ENCODE measurements at regions not wholly inside any gene's neighbourhood (a gene's known extent, or its start where the extent isn't known, plus 50 kb on each side); places are given as distances from the start of the nearest gene placed in this dataset.
A peak's percentile ranks its signal among the peaks of the same experiment; 100 is the strongest.
"Not testable (repeated sequence)": the region's sequence is repeated elsewhere in the genome, so short reads cannot be mapped to it uniquely, and the experiment has no call there.

DNA sequence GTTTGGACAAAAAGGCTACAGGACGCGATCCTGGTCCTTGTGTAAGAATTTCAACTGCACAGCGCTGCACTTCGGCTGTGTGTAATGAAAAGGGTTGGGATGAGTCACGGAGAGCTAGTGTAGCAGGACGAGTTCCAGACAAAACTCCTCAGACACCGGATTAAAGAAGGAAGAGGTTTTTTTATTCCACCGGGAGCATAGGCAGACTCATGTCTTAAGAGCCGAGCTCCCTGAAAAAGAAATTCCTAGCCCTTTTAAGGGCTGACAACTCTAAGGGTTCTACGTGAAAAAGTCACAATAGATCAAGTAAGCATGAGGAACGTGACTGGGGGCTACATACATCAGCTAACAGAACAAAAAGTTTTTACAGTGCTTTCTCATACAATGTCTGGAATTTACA, 54.8 kb upstream of the FAM90A1 start:
- not testable (repeated sequence) for H3K36me3 Mint-ChIP-seq (ENCODE audit: low read depth); H3K4me3 Mint-ChIP-seq; H3K27me3 Mint-ChIP-seq; H3K4me1 Mint-ChIP-seq (ENCODE audit: low read depth); H3K27ac Mint-ChIP-seq; H3K9me3 Mint-ChIP-seq

DNA sequence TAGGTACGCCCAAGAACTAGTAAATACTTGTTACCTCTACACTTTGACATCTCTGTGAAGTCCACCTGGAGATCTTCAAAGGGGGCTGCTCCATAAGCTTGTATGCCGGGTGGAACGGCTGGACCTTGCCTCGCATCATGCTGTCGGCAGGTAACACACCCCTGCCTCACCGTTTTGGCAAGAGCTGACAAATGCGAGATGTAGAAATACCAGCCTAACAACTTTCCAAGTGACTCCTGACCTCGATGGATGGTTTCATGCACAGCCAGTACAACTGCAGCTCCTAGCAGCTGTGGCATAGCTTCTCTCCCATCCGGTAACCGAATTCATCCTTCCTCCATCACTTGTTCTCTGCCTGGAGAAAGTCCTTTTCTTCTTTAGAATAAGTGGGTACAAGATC, 58.3 kb upstream of the FAM90A1 start:
- H3K4me3 Mint-ChIP-seq; H3K27me3 Mint-ChIP-seq; H3K9me3 Mint-ChIP-seq; H3K4me1 Mint-ChIP-seq (ENCODE audit: low read depth); H3K27ac Mint-ChIP-seq; H3K36me3 Mint-ChIP-seq (ENCODE audit: low read depth): not testable (repeated sequence)

DNA sequence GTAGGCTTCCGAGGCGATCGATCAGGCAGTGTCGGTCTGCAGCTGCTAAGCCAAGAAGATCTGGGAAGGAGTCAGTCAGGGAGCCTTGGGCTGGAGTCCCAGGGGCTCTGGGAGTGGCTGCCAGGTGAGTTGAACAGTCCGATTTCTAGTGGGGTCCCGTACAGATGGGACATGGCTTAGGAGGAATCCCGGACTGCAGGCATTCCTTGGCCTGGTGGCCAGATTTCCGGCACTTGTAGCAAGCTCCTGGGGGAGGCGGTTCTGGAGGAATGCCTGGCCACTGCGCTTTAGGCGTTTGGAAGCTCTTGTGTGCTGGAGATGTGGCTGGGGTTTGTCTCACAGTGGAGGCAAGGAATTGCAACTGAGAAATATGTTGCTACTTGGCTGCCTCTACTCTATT, 64.3 kb upstream of the FAM90A1 start:
- H3K27ac Mint-ChIP-seq; H3K4me3 Mint-ChIP-seq; H3K36me3 Mint-ChIP-seq (ENCODE audit: low read depth); H3K4me1 Mint-ChIP-seq (ENCODE audit: low read depth); H3K9me3 Mint-ChIP-seq; H3K27me3 Mint-ChIP-seq: not testable (repeated sequence)

- not testable (repeated sequence) for H3K27me3 Mint-ChIP-seq; H3K4me3 Mint-ChIP-seq; H3K9me3 Mint-ChIP-seq; H3K36me3 Mint-ChIP-seq (ENCODE audit: low read depth); H3K4me1 Mint-ChIP-seq (ENCODE audit: low read depth); H3K27ac Mint-ChIP-seq
Measured at GRCh38 chr12:8294662-8295061, 67.2 kb upstream of the FAM90A1 start.

- not testable (repeated sequence) for H3K9me3 Mint-ChIP-seq
Measured at GRCh38 chr12:8308611-8309010, 81.2 kb upstream of the FAM90A1 start.

DNA sequence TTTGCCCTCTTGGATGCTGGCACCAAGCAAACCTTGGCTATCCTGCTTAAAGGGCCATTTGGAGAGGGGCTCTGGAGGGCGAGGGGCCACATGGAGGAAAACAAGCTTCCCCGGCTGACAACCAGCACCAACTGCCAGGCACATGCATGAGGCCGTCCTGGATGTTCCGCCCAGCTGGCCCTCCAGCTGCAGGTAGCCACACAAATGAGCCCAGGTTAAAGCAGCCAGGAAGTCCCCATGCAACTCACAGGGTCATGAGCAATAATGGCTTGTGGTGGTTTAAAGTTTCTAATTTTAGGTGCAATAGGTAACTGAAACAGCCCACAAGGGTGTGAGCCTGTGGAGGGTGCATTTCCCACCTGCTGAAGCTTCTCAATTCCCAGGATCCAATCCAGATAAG, 88.6 kb upstream of the FAM90A1 start:
- not testable (repeated sequence) for H3K9me3 Mint-ChIP-seq; H3K36me3 Mint-ChIP-seq (ENCODE audit: low read depth); H3K4me3 Mint-ChIP-seq; H3K27ac Mint-ChIP-seq; H3K27me3 Mint-ChIP-seq
- H3K4me1 Mint-ChIP-seq (ENCODE audit: low read depth) = peaks cover 15% of the 10 kb centered on the region

More at GRCh38 chr12:8308611-8309010, 81.2 kb upstream of the FAM90A1 start:
- H3K27ac Mint-ChIP-seq; H3K36me3 Mint-ChIP-seq (ENCODE audit: low read depth); H3K4me3 Mint-ChIP-seq; H3K27me3 Mint-ChIP-seq; H3K4me1 Mint-ChIP-seq (ENCODE audit: low read depth): not testable (repeated sequence)

- not testable (repeated sequence) for H3K27me3 Mint-ChIP-seq; H3K4me3 Mint-ChIP-seq; H3K36me3 Mint-ChIP-seq (ENCODE audit: low read depth); H3K27ac Mint-ChIP-seq; H3K9me3 Mint-ChIP-seq
- peaks cover 15% of the 10 kb centered on the region for H3K4me1 Mint-ChIP-seq (ENCODE audit: low read depth)
Measured at GRCh38 chr12:8317675-8318074, 90.3 kb upstream of the FAM90A1 start.

DNA sequence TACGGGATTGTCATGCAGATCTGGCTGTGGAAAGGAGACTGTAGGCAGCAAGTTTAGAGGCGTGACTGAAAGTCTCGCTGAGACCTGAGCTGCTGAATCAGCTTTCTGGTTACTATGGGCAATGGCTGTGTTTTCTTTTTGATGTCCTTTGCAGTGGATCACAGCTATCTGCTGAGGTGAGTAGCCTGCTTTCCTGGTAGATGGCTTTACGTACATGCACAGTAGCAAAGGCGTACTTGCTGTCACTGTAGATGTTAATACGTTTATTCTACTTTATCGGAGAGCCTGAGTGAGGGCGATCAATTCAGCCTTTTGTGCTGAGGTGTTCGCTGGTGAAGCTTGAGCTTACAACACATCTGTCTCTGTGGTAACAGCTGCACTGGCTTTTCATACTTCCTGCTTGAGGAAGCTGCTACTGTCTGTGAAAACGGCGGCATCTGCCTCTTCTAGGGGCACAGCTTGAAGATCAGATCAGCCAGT, 92.9 kb upstream of the FAM90A1 start:
- not testable (repeated sequence) for H3K9me3 Mint-ChIP-seq; H3K27me3 Mint-ChIP-seq; H3K36me3 Mint-ChIP-seq (ENCODE audit: low read depth)
- peaks cover 15% of the 10 kb centered on the region for H3K4me1 Mint-ChIP-seq (ENCODE audit: low read depth)
- peak overlapping the region; percentile 60 for H3K4me3 Mint-ChIP-seq
- H3K27ac Mint-ChIP-seq = peak overlapping the region; percentile 62

- peaks cover 15% of the 10 kb centered on the region for H3K4me1 Mint-ChIP-seq (ENCODE audit: low read depth)
- H3K9me3 Mint-ChIP-seq = not testable (repeated sequence)
Measured at GRCh38 chr12:8320791-8321370, 93.5 kb upstream of the FAM90A1 start.

DNA sequence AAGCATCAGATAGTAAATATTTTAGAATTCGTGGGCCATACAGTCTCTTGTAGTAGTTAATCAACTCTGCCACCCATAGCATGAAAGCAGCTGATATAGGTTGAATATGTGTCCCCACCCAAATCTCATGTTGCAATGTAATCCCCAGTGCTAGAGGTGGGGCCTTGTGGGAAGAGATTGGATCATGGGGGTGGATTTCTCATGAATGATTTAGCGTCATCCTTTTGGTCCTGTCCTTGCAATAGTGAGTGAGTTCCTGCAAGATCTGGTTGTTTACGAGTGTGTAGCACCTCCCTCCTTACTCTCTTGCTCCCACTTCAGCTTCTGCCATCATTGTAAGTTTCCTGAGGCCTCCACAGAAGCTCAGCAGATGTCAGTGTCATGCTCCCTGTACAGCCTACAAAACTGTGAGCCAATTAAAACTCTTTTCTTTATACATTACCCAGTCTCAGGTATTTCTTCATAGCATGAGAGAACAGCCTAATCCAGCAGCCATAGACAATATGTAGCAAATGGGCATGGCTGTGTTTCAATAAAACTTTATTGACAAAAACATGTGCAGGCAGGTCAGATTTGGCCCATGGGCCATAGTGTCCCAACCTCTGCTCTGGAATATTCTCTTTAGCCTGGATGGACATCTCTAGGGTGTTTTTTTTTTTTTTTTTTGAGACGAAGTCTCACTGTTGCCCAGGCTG, 97.9 kb upstream of the FAM90A1 start:
- H3K4me1 Mint-ChIP-seq (ENCODE audit: low read depth); H3K36me3 Mint-ChIP-seq (ENCODE audit: low read depth); H3K9me3 Mint-ChIP-seq; H3K27ac Mint-ChIP-seq; H3K4me3 Mint-ChIP-seq; H3K27me3 Mint-ChIP-seq: not testable (repeated sequence)

More at GRCh38 chr12:8320791-8321370, 93.5 kb upstream of the FAM90A1 start:
- H3K27me3 Mint-ChIP-seq; H3K36me3 Mint-ChIP-seq (ENCODE audit: low read depth): not testable (repeated sequence)
- Mint-ChIP-seq H3K4me3 (peak overlapping the region; percentile 60), H3K27ac (peak overlapping the region; percentile 62)

- H3K4me3 Mint-ChIP-seq; H3K9me3 Mint-ChIP-seq; H3K27me3 Mint-ChIP-seq; H3K36me3 Mint-ChIP-seq (ENCODE audit: low read depth); H3K27ac Mint-ChIP-seq; H3K4me1 Mint-ChIP-seq (ENCODE audit: low read depth): not testable (repeated sequence)
Measured at GRCh38 chr12:8328835-8329234, 101.4 kb upstream of the FAM90A1 start.

- H3K27ac Mint-ChIP-seq; H3K27me3 Mint-ChIP-seq; H3K4me3 Mint-ChIP-seq; H3K4me1 Mint-ChIP-seq (ENCODE audit: low read depth); H3K9me3 Mint-ChIP-seq; H3K36me3 Mint-ChIP-seq (ENCODE audit: low read depth): not testable (repeated sequence)
Measured at GRCh38 chr12:8332373-8332772, 105.0 kb upstream of the FAM90A1 start.

- not testable (repeated sequence) for H3K27me3 Mint-ChIP-seq; H3K36me3 Mint-ChIP-seq (ENCODE audit: low read depth); H3K27ac Mint-ChIP-seq; H3K9me3 Mint-ChIP-seq; H3K4me1 Mint-ChIP-seq (ENCODE audit: low read depth); H3K4me3 Mint-ChIP-seq
Measured at GRCh38 chr12:8351073-8351472, 104.7 kb upstream of the CLEC6A start.

DNA sequence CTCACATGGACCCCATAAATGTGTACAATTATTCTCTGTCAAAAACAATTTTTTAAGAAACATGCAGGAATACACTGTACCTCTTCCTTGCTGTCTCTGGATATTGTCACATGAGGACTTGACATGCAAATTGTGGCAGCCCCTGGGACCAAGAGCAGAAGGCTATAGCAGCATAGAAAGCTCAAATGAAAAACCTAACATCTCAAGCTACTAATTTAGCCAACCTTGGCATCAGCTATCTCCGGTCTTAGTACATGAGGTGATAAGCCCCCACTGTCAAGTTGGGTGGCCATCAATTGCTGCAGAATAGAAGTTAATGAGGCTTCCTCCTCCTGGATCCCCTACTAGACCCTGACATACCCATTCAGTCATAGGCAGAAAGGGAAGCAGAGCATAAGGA, 101.0 kb upstream of the CLEC6A start:
- H3K36me3 Mint-ChIP-seq (ENCODE audit: low read depth); H3K4me3 Mint-ChIP-seq; H3K4me1 Mint-ChIP-seq (ENCODE audit: low read depth); H3K27ac Mint-ChIP-seq; H3K9me3 Mint-ChIP-seq; H3K27me3 Mint-ChIP-seq: not testable (repeated sequence)

- H3K36me3 Mint-ChIP-seq (ENCODE audit: low read depth); H3K27ac Mint-ChIP-seq: not testable (repeated sequence)
Measured at GRCh38 chr12:8355531-8355930, 100.2 kb upstream of the CLEC6A start.

DNA sequence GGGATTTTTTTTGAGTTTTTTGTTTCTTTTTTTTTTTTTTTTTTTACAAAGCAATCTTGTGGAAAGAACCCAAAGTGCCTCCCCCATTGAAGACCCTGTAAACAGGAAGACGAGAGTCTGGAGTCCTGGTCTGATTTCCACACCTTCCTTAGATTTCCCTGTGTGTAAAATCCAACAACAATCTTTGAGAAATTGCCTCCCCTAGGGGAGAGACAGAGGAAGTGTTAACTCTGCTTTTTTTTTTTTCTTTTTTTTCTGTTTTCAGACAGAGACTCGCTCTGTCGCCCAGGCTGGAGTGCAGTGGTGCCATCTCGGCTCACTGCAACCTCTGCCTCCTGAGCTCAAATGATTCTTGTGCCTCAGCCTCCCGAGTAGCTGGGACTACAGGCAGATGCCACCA, 82.0 kb upstream of the CLEC6A start:
- not testable (repeated sequence) for H3K9me3 Mint-ChIP-seq; H3K4me1 Mint-ChIP-seq (ENCODE audit: low read depth); H3K27me3 Mint-ChIP-seq; H3K27ac Mint-ChIP-seq; H3K36me3 Mint-ChIP-seq (ENCODE audit: low read depth); H3K4me3 Mint-ChIP-seq

More at GRCh38 chr12:8355531-8355930, 100.2 kb upstream of the CLEC6A start:
- not testable (repeated sequence) for H3K4me1 Mint-ChIP-seq (ENCODE audit: low read depth); H3K4me3 Mint-ChIP-seq; H3K9me3 Mint-ChIP-seq; H3K27me3 Mint-ChIP-seq
